Panc1 (cell line): ENCODE measurements at regions not wholly inside any gene's neighbourhood (a gene's known extent, or its start where the extent isn't known, plus 50 kb on each side); places are given as distances from the start of the nearest gene placed in this dataset.

Source experiments
- ATAC-seq: fragments of 200-7000 bp; cut with Tn5 transposase; 2 replicates; pipeline ENCODE4 v1.9.1; 2020; ENCODE audit warnings: mild to moderate bottlenecking, moderate library complexity
- BruUV-seq: library from RNA; stranded (reverse); fragments of 400-500 nt; replicated peaks from 2 replicates; lab custom pipeline; 2021; lab: Mats Ljungman, UMichigan
- CTCF ChIA-PET: fragments of 300-600 bp; sonication (Branson Sonifier 250); formaldehyde crosslinking; loops from one replicate; lab custom pipeline; 2022; ENCODE audit warnings: antibody characterized with exemption; lab: Charles Lee
- POLR2A ChIA-PET: fragments of 300-600 bp; sonication (Branson Sonifier 250); formaldehyde crosslinking; loops from one replicate; lab custom pipeline; 2022; ENCODE audit warnings: antibody characterized with exemption; lab: Charles Lee
- DNase-seq: peaks from one replicate; pipeline ENCODE4 v3.0.0-alpha.2; 2010; ENCODE audit warnings: low read depth, low spot score
- H3K27ac ChIP-seq: 2 replicates; pipeline ENCODE4 v1.5.1; 2011; ENCODE audit warnings: mild to moderate bottlenecking, low read length, inconsistent platforms
- H3K27me3 ChIP-seq: fragments of 200-500 bp; sonication (Bioruptor generic); 2 replicates; pipeline ENCODE4 v1.6.0; 2014; ENCODE audit warnings: low read length, inconsistent platforms; ENCODE audit not compliant: control insufficient read depth, insufficient read depth
- H3K36me3 ChIP-seq: fragments of 200-500 bp; sonication (Bioruptor generic); 2 replicates; pipeline ENCODE4 v1.5.1; 2014; ENCODE audit warnings: inconsistent platforms, mild to moderate bottlenecking, low read length, moderate library complexity; ENCODE audit not compliant: control insufficient read depth, insufficient read depth
- H3K4me1 ChIP-seq: 2 replicates; pipeline ENCODE4 v1.5.1; 2011; ENCODE audit warnings: inconsistent platforms, mild to moderate bottlenecking, low read length, moderate library complexity; ENCODE audit not compliant: control insufficient read depth, insufficient read depth
- H3K4me3 ChIP-seq, 2 experiments: 2 replicates each; pipeline ENCODE4 v1.5.1; 2011 to 2012; ENCODE audit warnings: low read depth in 2 of 2, low read length in 2 of 2, mild to moderate bottlenecking in 2 of 2, inconsistent platforms in 1 of 2, moderate library complexity in 1 of 2
- H3K9me3 ChIP-seq: fragments of 200-500 bp; sonication (Bioruptor generic); 2 replicates; pipeline ENCODE4 v1.5.1; 2014; ENCODE audit warnings: low read depth, mild to moderate bottlenecking, inconsistent platforms, low read length, moderate library complexity; ENCODE audit not compliant: control insufficient read depth, insufficient read depth
- POLR2AphosphoS5 ChIP-seq: IDR thresholded peaks from 2 replicates; pipeline ENCODE4 v1.6.1; 2012; ENCODE audit warnings: mild to moderate bottlenecking, low read depth, low read length, moderate library complexity
- SIN3A ChIP-seq: IDR thresholded peaks from 2 replicates; pipeline ENCODE4 v1.6.1; 2012; ENCODE audit warnings: low read depth, mild to moderate bottlenecking, low read length, moderate library complexity, borderline replicate concordance; ENCODE audit not compliant: insufficient read depth
- TCF7L2 ChIP-seq: IDR thresholded peaks from 2 replicates; pipeline ENCODE4 v1.6.1; 2011; ENCODE audit warnings: mild to moderate bottlenecking, low read depth, low read length, inconsistent platforms
- in situ Hi-C: cut with HindIII; loops from 2 replicates; pipeline ENCODE4 v1.10.0; 2016; ENCODE audit warnings: low sequenced_read_pairs, low pct_unique_long_range_greater_than_20kb
- intact Hi-C: fragments of 100-400 bp; cut with micrococcal nuclease; formaldehyde crosslinking; loops from one replicate; pipeline ENCODE4 v1.10.0; 2022; ENCODE audit not compliant: unreplicated experiment
- TF ChIP-seq, protein P1 (sequence below): fragments of 450-650 bp; IDR thresholded peaks from 2 replicates; pipeline ENCODE4 v1.5.1; 2017; ENCODE audit warnings: mild to moderate bottlenecking
- TF ChIP-seq, protein P2 (sequence below), 2 experiments: IDR thresholded peaks; 2 replicates each; pipeline ENCODE4 v1.6.1; 2011 to 2012; ENCODE audit warnings: low read depth in 2 of 2, control low read depth in 1 of 2, low read length in 1 of 2, mild to moderate bottlenecking in 1 of 2, moderate library complexity in 1 of 2; ENCODE audit not compliant: insufficient read depth in 1 of 2

DNA sequence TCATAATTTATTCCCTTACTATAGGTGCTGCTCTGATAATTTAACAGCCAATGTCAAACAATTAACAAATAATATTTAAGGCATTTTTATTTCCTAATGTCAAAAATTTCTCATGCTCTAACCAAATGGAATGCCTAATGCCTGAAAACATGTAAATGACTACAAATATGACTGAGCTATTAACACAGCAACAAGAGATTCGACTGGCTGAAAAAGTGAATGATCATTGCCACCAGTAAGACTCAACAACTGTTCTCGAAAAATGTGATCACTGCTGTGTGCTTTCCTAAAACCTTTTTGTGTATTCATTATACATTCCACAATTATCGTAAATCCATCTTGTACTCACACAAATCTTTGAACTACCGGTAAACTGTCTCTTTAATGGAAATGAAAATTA, 118.7 kb downstream of the NPY start:
- no peak for ATAC-seq
- TF ChIP-seq TCF7L2 (no peak), SIN3A (no peak), POLR2AphosphoS5 (no peak)
- TF ChIP-seq, protein P1, sequence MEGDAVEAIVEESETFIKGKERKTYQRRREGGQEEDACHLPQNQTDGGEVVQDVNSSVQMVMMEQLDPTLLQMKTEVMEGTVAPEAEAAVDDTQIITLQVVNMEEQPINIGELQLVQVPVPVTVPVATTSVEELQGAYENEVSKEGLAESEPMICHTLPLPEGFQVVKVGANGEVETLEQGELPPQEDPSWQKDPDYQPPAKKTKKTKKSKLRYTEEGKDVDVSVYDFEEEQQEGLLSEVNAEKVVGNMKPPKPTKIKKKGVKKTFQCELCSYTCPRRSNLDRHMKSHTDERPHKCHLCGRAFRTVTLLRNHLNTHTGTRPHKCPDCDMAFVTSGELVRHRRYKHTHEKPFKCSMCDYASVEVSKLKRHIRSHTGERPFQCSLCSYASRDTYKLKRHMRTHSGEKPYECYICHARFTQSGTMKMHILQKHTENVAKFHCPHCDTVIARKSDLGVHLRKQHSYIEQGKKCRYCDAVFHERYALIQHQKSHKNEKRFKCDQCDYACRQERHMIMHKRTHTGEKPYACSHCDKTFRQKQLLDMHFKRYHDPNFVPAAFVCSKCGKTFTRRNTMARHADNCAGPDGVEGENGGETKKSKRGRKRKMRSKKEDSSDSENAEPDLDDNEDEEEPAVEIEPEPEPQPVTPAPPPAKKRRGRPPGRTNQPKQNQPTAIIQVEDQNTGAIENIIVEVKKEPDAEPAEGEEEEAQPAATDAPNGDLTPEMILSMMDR = no peak
- Histone ChIP-seq H3K27ac (no peak overlapping the region), H3K36me3 (no peaks in the 10 kb centered on the region), H3K4me1 (no peaks in the 10 kb centered on the region), H3K27me3 (peaks cover 4% of the 10 kb centered on the region; the same call in 1 of the 2 replicates), H3K9me3 (no peaks in the 10 kb centered on the region), H3K4me3 (no peak overlapping the region)
- ChIA-PET CTCF (no interaction called here), POLR2A (no interaction called here)
- DNase-seq = no peak
- no TSS peak for BruUV-seq
- intact Hi-C loops (loop anchor here (2.0 to 10.0 kb wide), 2 partner anchors 172 to 320 kb away; partner anchors contain the start of gene PALS2), in situ Hi-C loops (no loop called here)

DNA sequence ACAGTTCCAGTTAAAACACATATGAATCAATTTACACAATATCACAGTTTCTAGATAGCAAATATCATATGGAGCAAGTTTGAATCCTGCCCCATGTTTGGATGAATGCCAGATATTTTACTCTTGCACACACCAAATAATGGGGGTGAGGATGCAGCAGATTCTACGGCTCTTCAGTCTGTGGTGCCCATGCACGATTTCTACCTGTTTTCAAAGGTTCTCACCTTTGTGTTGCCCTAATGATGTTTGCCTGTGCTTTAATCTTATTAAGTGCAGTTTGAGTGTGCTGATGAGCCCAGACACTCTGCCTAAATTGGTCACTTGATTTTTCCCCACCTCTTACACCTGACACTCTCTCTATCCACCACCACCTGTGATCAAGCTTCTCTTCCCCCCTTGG, 119.6 kb downstream of the NPY start:
- in situ Hi-C loops = no loop called here
- ChIA-PET CTCF (no interaction called here), POLR2A (no interaction called here)
- no peak for ATAC-seq
- H3K27ac ChIP-seq = no peak overlapping the region
- no peaks in the 10 kb centered on the region for H3K9me3 ChIP-seq
- TF ChIP-seq SIN3A = no peak
- TF ChIP-seq, protein P2, sequence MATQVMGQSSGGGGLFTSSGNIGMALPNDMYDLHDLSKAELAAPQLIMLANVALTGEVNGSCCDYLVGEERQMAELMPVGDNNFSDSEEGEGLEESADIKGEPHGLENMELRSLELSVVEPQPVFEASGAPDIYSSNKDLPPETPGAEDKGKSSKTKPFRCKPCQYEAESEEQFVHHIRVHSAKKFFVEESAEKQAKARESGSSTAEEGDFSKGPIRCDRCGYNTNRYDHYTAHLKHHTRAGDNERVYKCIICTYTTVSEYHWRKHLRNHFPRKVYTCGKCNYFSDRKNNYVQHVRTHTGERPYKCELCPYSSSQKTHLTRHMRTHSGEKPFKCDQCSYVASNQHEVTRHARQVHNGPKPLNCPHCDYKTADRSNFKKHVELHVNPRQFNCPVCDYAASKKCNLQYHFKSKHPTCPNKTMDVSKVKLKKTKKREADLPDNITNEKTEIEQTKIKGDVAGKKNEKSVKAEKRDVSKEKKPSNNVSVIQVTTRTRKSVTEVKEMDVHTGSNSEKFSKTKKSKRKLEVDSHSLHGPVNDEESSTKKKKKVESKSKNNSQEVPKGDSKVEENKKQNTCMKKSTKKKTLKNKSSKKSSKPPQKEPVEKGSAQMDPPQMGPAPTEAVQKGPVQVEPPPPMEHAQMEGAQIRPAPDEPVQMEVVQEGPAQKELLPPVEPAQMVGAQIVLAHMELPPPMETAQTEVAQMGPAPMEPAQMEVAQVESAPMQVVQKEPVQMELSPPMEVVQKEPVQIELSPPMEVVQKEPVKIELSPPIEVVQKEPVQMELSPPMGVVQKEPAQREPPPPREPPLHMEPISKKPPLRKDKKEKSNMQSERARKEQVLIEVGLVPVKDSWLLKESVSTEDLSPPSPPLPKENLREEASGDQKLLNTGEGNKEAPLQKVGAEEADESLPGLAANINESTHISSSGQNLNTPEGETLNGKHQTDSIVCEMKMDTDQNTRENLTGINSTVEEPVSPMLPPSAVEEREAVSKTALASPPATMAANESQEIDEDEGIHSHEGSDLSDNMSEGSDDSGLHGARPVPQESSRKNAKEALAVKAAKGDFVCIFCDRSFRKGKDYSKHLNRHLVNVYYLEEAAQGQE (IDR thresholded peaks at IDR 0.05; ENCODE audit: insufficient read depth in 1 of 2, low read depth in 2 of 2, low read length in 1 of 2) = no peak
- TF ChIP-seq, protein P1 = no peak
- no peak for TF ChIP-seq POLR2AphosphoS5
- TF ChIP-seq TCF7L2 = no peak
- H3K4me1 ChIP-seq = no peaks in the 10 kb centered on the region
- DNase-seq = no peak
- H3K4me3 ChIP-seq = no peak overlapping the region
- H3K27me3 ChIP-seq = peaks cover 7% of the 10 kb centered on the region; the same call in 1 of the 2 replicates
- H3K36me3 ChIP-seq = no peaks in the 10 kb centered on the region
- intact Hi-C loops = loop anchor here (2.0 to 10.0 kb wide), 2 partner anchors 171 to 319 kb away; partner anchors contain the start of gene PALS2
- no TSS peak for BruUV-seq
